MM.1S (cell line): ENCODE measurements at regions not wholly inside any gene's neighbourhood (a gene's known extent, or its start where the extent isn't known, plus 50 kb on each side); places are given as distances from the start of the nearest gene placed in this dataset.

Experiments used
- DNase-seq: peaks from one replicate; pipeline ENCODE4 v3.0.0-alpha.2; 2015
- H2AFZ ChIP-seq: fragments of 300-600 bp; sonication (generic); 2 replicates; pipeline ENCODE4 v1.6.0; 2016; ENCODE audit warnings: antibody characterized with exemption, low read length
- H3F3A ChIP-seq: fragments of 300-600 bp; sonication (generic); 2 replicates; pipeline ENCODE4 v1.6.1; 2016; ENCODE audit warnings: mild to moderate bottlenecking, antibody characterized with exemption, low read length, moderate library complexity, mixed read lengths; ENCODE audit not compliant: insufficient read depth
- H3K27ac ChIP-seq: fragments of 300-600 bp; sonication (generic); 2 replicates; pipeline ENCODE4 v1.5.1; 2016; ENCODE audit warnings: mild to moderate bottlenecking, low read length
- H3K27me3 ChIP-seq: fragments of 300-600 bp; sonication (generic); replicated peaks from 2 replicates; pipeline ENCODE4 v1.6.0; 2016; ENCODE audit warnings: low read length; ENCODE audit not compliant: insufficient read depth
- H3K36me3 ChIP-seq: fragments of 300-600 bp; sonication (generic); replicated peaks from 2 replicates; pipeline ENCODE4 v1.6.1; 2016; ENCODE audit warnings: mild to moderate bottlenecking, low read length, mixed read lengths; ENCODE audit not compliant: insufficient read depth
- H3K4me1 ChIP-seq: fragments of 300-600 bp; sonication (generic); 2 replicates; pipeline ENCODE4 v1.6.1; 2016; ENCODE audit warnings: low read length, mixed read lengths
- H3K4me2 ChIP-seq: fragments of 300-600 bp; sonication (generic); 2 replicates; pipeline ENCODE4 v1.6.0; 2016; ENCODE audit warnings: low read depth, low read length
- H3K4me3 ChIP-seq: fragments of 300-600 bp; sonication (generic); 2 replicates; pipeline ENCODE4 v1.5.1; 2016; ENCODE audit warnings: low read length, mixed read lengths
- H3K79me2 ChIP-seq: fragments of 300-600 bp; sonication (generic); 2 replicates; pipeline ENCODE4 v1.6.1; 2016; ENCODE audit warnings: mixed run types, low read length, mixed read lengths
- H3K9ac ChIP-seq: fragments of 300-600 bp; sonication (generic); 2 replicates; pipeline ENCODE4 v1.6.1; 2016; ENCODE audit warnings: low read length, mixed read lengths
- H3K9me2 ChIP-seq: fragments of 300-600 bp; sonication (generic); replicated peaks from 2 replicates; pipeline ENCODE4 v1.6.1; 2016; ENCODE audit warnings: mild to moderate bottlenecking, low read length, mixed read lengths; ENCODE audit not compliant: insufficient read depth
- H3K9me3 ChIP-seq: fragments of 300-600 bp; sonication (generic); replicated peaks from 2 replicates; pipeline ENCODE4 v1.6.1; 2016; ENCODE audit warnings: mild to moderate bottlenecking, low read length, mixed read lengths; ENCODE audit not compliant: insufficient read depth
- H4K20me1 ChIP-seq: fragments of 300-600 bp; sonication (generic); 2 replicates; pipeline ENCODE4 v1.6.1; 2016; ENCODE audit warnings: mild to moderate bottlenecking, low read length, moderate library complexity, mixed read lengths; ENCODE audit not compliant: insufficient read depth
- CTCF ChIP-seq: fragments of 300-600 bp; sonication (generic); IDR thresholded peaks from 2 replicates; pipeline ENCODE4 v1.5.1; 2016; ENCODE audit warnings: antibody characterized with exemption, low read length, mixed read lengths
- EZH2 ChIP-seq: fragments of 300-600 bp; sonication (generic); optimal IDR thresholded peaks from 2 replicates; pipeline ENCODE3; 2017; ENCODE audit warnings: low read depth, mild to moderate bottlenecking, antibody characterized with exemption, low read length, mixed read lengths
- EZH2phosphoT487 ChIP-seq: fragments of 300-600 bp; sonication (generic); IDR thresholded peaks from 2 replicates; pipeline ENCODE4 v1.6.1; 2018; ENCODE audit warnings: antibody characterized with exemption, low read length

GRCh38 chr6:142558786-142559185 lies 257.0 kb downstream of the ADGRG6 start:
- H3K4me3 ChIP-seq: no peak overlapping the region
- H2AFZ ChIP-seq: no peak overlapping the region
- H3K4me2 ChIP-seq: no peak overlapping the region
- no peaks in the 10 kb centered on the region for H3K79me2 ChIP-seq
- H3K4me1 ChIP-seq: no peaks in the 10 kb centered on the region
- no peak overlapping the region for H3K27ac ChIP-seq
- TF ChIP-seq EZH2phosphoT487 (no peak), CTCF (no peak), EZH2 (no peak)
- DNase-seq: no peak
- H4K20me1 ChIP-seq: no peaks in the 10 kb centered on the region
- no peaks in the 10 kb centered on the region for H3K9me3 ChIP-seq
- H3K27me3 ChIP-seq: no peaks in the 10 kb centered on the region
- no peaks in the 10 kb centered on the region for H3F3A ChIP-seq
- no peak overlapping the region for H3K9ac ChIP-seq
- H3K36me3 ChIP-seq: no peaks in the 10 kb centered on the region
- H3K9me2 ChIP-seq: no peaks in the 10 kb centered on the region

GRCh38 chr6:142561511-142562265 lies 259.9 kb downstream of the ADGRG6 start:
- Histone ChIP-seq H2AFZ (no peak overlapping the region), H3F3A (no peaks in the 10 kb centered on the region), H3K79me2 (no peaks in the 10 kb centered on the region), H3K9ac (no peak overlapping the region), H3K4me2 (no peak overlapping the region), H4K20me1 (no peaks in the 10 kb centered on the region), H3K4me3 (no peak overlapping the region), H3K36me3 (no peaks in the 10 kb centered on the region), H3K27ac (no peak overlapping the region), H3K9me2 (no peaks in the 10 kb centered on the region), H3K27me3 (no peaks in the 10 kb centered on the region), H3K4me1 (no peaks in the 10 kb centered on the region), H3K9me3 (no peaks in the 10 kb centered on the region)
- TF ChIP-seq EZH2phosphoT487: no peak
- no peak for TF ChIP-seq CTCF
- TF ChIP-seq EZH2: no peak
- no peak for DNase-seq

GRCh38 chr6:142562865-142563264 lies 261.1 kb downstream of the ADGRG6 start:
- H2AFZ ChIP-seq: no peak overlapping the region
- no peaks in the 10 kb centered on the region for H3K79me2 ChIP-seq
- H3F3A ChIP-seq: no peaks in the 10 kb centered on the region
- H3K4me3 ChIP-seq: no peak overlapping the region
- H3K36me3 ChIP-seq: no peaks in the 10 kb centered on the region
- no peak overlapping the region for H3K27ac ChIP-seq
- no peaks in the 10 kb centered on the region for H3K27me3 ChIP-seq
- no peak for DNase-seq
- no peaks in the 10 kb centered on the region for H3K9me2 ChIP-seq
- H3K4me1 ChIP-seq: no peaks in the 10 kb centered on the region
- no peaks in the 10 kb centered on the region for H3K9me3 ChIP-seq
- TF ChIP-seq EZH2 (no peak), CTCF (no peak), EZH2phosphoT487 (no peak)
- H3K9ac ChIP-seq: no peak overlapping the region
- H4K20me1 ChIP-seq: no peaks in the 10 kb centered on the region
- no peak overlapping the region for H3K4me2 ChIP-seq
